DND-41 (cell line): ENCODE measurements at regions not wholly inside any gene's neighbourhood (a gene's known extent, or its start where the extent isn't known, plus 50 kb on each side); places are given as distances from the start of the nearest gene placed in this dataset.

ENCODE experiments used
- EZH2 ChIP-seq: IDR thresholded peaks from 3 replicates; pipeline ENCODE4 v1.6.1; 2012; ENCODE audit warnings: borderline replicate concordance, low read depth, mild to moderate bottlenecking, moderate library complexity, low read length, inconsistent platforms; ENCODE audit not compliant: severe bottlenecking
- TF ChIP-seq, protein P1 (sequence below): IDR thresholded peaks from 2 replicates; pipeline ENCODE4 v1.5.1; 2012; ENCODE audit warnings: borderline replicate concordance, low read length, moderate library complexity, mild to moderate bottlenecking; ENCODE audit not compliant: poor library complexity, severe bottlenecking; ENCODE audit errors: extremely low read depth

DNA sequence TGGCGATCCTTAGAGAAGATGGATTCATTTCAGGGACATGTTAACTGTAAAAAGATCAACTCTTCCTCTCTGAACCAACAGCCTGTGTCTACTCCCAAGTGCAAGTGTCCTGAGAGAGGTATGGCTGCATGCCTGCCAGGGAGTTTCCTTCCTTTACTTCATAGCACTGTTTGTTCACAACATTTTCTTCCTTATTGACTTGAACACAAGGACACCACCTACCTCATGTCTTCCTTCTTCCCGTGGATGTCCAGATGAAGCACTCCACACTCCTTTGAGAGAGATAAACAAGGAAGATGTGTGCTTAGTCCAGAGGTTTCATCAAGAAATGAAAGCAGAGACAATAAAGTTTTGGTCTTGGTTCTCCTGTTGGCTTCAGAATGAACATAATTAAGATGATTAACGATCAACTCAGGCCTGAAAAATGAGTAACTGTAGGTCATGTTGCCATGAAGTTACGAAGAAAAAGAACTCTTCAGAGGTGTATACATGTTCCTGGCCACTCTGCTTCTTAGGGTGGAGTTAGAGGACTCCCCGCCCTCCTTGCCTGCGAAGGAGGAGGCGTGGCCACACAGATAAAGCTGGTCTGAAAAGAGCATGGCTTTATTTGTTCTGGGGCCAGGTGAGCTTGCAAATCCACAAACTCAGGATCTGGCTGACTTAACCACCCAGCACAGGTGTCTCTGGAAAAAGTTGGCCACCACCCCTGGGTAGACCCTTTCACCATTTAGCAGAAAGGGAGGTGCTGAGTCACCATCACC is 155.0 kb upstream of the KCTD1 start:
- TF ChIP-seq, protein P1, sequence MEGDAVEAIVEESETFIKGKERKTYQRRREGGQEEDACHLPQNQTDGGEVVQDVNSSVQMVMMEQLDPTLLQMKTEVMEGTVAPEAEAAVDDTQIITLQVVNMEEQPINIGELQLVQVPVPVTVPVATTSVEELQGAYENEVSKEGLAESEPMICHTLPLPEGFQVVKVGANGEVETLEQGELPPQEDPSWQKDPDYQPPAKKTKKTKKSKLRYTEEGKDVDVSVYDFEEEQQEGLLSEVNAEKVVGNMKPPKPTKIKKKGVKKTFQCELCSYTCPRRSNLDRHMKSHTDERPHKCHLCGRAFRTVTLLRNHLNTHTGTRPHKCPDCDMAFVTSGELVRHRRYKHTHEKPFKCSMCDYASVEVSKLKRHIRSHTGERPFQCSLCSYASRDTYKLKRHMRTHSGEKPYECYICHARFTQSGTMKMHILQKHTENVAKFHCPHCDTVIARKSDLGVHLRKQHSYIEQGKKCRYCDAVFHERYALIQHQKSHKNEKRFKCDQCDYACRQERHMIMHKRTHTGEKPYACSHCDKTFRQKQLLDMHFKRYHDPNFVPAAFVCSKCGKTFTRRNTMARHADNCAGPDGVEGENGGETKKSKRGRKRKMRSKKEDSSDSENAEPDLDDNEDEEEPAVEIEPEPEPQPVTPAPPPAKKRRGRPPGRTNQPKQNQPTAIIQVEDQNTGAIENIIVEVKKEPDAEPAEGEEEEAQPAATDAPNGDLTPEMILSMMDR: no peak
- TF ChIP-seq EZH2: no peak
